HT1080 (cell line): ENCODE measurements at regions not wholly inside any gene's neighbourhood (a gene's known extent, or its start where the extent isn't known, plus 50 kb on each side); places are given as distances from the start of the nearest gene placed in this dataset.

Experiments
- DNase-seq: peaks from one replicate; pipeline ENCODE4 v3.0.0-alpha.2; 2015; ENCODE audit warnings: low read depth

GRCh38 chr2:226135861-226136548, 663.6 kb downstream of the IRS1 start:
- DNase-seq, result no peak

- DNase-seq, result no peak
Observed at GRCh38 chr2:226132323-226133215, 667.1 kb downstream of the IRS1 start.

DNA sequence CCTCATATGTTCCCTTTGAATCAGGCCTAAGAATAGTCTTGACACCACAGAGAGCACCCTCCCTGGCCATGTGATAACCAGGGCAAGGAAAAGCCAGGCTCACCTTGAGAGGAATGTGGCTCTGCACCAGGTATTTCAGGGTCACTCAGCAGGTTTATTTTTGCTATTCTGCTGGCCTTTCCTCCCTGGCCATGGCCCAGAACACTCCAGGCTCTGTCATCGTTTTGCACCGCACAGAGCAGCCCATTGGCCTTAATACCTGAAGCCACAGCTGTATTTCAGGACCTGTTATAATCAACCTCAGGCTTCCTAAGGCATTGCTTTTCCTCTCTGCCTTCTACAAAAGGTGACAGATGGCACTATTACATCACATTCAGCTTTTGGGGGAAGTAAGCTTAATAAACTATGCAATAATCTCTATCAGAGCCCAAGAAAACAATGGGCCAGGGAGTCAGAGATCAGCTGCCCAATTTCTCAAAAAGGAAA, 668.3 kb downstream of the IRS1 start:
- no peak for DNase-seq

GRCh38 chr2:226130192-226130591, 669.4 kb downstream of the IRS1 start:
- no peak for DNase-seq

GRCh38 chr2:226127682-226128081, 671.9 kb downstream of the IRS1 start:
- no peak for DNase-seq

DNA sequence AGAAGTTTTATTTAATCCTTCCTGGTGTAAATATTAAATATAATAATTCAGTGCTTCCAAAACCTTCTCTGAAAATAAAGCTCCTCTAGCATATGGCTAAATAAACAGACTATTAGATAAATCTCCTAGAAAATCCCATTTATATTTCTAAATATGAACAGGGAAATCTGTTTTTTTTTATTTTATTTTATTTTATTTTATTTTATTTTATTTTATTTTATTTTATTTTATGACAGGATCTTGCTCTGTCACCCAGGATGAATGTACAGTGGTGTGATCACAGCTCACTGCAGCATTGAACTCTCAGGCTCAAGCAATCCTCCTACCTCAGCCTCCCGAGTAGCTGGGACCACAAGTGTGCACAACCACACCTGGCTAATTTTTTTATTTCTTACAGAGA, 673.5 kb downstream of the IRS1 start:
- no peak for DNase-seq

GRCh38 chr2:226125176-226125883, 674.3 kb downstream of the IRS1 start:
- no peak for DNase-seq

- DNase-seq, result no peak
Observed at GRCh38 chr2:226124548-226125011, 675.0 kb downstream of the IRS1 start.

- DNase-seq, result no peak
Observed at GRCh38 chr2:226123300-226123699, 676.3 kb downstream of the IRS1 start.

GRCh38 chr2:226122041-226122440, 677.6 kb downstream of the IRS1 start:
- DNase-seq, result no peak

GRCh38 chr2:226121046-226121738, 678.4 kb downstream of the IRS1 start:
- no peak for DNase-seq

DNA sequence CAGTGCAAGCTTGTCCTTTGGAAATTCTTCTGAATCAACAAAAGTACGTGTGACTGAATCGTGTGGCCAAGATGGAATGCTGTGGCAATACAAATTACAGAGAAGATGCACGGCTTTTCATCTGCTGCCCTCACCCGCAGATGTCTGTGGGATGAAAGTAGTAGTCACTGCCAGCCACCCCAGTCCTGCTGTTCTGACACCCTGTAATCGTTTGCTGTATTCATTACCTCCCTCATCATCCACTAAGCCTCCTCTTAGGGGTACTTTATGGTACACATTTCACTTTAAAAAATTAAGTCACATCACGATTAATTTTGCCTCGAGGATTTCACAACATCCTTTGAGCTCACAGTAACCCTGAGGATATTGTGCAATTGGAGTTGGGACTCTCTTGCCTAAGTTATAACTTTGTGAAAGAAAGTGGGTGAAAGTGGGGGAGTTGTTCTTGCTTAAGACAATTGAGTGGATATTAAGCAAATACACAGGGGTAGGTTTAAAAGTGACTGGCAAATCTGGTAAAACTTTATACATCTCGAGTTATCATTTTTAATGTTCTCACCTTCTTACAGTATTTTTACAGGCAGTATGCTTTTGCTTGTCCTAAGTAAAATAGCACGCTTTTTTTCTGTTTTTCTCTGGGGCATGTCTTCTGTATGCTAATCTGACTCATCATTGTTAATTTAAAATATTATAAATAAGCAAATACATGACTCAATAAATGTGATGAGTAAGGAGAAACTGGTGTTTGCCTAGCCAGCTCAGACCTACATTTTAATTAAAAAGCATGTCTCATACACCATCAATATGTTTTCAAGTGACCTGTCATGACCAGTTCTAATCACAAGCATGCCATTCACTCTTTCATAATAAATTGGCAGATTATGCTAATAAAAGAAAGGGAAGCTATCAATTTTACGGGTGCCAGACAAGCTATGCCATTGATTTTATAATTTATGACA, 680.9 kb downstream of the IRS1 start:
- peak; percentile 82 for DNase-seq

- no peak for DNase-seq
Observed at GRCh38 chr2:226117510-226118065, 682.0 kb downstream of the IRS1 start.

DNA sequence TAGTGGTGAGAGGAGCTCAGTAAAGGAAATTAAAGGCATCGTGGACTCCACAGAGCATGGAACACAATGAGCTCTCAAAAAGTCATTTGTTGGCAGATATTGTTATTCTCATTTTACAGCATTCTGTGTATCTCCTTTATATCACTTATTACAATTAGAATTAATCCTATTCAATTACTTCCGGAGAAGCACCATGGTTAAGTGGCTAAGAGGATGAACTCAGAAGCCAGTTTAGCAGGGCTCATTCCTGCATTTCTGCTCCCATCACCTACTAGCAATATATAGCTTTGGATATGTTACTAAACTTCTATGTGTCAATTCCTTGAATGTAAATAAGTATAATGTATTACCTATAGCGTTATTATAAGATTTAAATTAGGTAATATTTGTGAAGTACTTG, 683.3 kb downstream of the IRS1 start:
- DNase-seq, result no peak

GRCh38 chr2:226115832-226116200, 683.8 kb downstream of the IRS1 start:
- no peak for DNase-seq

DNA sequence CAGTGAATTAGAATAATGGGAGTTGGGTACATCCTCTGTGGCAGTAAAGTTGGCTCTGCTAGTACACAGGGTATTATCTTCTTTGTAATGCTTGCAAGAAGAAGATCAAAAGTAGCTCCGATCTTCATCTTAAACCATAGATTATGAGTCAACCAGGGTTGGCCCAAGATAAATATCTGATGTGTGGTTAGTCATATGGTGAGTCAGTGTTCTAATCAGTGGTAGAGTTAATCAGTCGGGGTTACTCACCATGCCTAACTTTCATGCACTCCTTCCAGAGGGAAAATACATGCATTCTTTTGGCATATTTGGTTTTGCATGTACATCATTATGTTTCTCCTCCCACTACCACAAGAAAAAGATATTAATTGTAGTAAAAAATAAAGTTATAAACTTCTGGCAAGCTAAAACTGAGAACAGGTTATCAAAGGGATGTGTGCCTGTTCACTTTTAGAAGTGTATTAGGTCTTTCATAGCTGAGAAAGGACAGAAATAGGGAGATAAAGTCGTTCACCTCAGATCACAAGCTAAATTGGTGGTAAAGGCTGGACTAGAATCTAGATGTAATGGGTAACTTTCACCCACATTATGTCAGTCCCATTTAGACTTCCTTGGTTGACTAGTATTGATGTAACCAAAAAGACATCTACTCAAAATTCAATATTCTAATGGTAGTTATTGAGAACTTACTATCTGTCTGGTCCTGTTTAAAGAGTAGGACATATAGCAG, 684.4 kb downstream of the IRS1 start:
- peak; percentile 97 for DNase-seq

GRCh38 chr2:226114436-226114835, 685.2 kb downstream of the IRS1 start:
- DNase-seq, result peak; percentile 17

DNA sequence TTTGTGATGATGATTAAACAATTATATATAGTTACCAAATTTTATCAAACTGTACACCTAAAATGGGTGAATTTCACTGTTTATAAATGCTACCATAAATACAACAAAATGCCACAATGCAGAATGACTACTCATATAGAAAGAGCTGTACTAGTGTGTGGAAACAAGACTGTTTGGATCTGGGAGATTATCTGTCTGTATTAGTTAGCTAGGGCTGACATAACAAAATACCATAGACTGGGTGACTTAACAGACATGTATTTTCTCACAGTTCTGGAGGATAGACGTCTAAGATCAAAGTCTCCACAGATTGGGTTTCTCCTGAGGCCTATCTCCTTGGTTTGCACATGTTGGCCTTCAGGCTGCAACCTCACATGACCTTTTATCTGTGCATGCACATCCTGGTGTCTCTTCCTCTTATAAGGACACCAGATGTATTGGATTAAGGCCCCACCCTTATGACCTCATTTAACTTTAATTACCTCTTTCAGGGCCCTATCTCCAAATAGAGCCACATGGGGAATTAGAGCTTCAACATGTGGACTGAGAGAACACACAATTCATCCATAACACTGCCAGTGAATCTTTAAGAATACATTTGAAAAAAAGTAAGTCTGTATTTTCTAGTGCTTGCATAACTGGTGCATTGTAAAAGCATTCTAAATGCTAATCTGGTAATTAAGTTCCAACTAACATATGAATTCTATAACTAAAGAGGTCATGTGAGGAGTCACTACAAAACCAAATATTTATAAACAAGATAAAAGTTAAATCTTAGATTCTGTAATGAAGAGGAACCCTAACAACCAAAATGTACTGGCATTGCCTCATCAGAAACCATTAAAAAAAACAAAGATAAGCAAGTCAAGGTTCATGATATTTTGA, 699.6 kb downstream of the NYAP2 start:
- DNase-seq, result no peak
